CD4-positive, alpha-beta T cell treated with Interleukin-4 for 4 hours (primary cell): ENCODE measurements at regions not wholly inside any gene's neighbourhood (a gene's known extent, or its start where the extent isn't known, plus 50 kb on each side); places are given as distances from the start of the nearest gene placed in this dataset.

ENCODE experiments used
- DNase-seq: peaks from one replicate; pipeline ENCODE4 v3.0.0-alpha.2; 2020

GRCh38 chr14:101363880-101364391, 197.4 kb upstream of the DIO3 start:
- no peak for DNase-seq

GRCh38 chr14:101364503-101365328, 196.6 kb upstream of the DIO3 start:
- DNase-seq = no peak

- DNase-seq = no peak
These were observed 195.8 kb upstream of the DIO3 start for GRCh38 chr14:101365329-101366158.

- no peak for DNase-seq
These were observed 193.7 kb upstream of the DIO3 start for GRCh38 chr14:101367421-101368261.

- DNase-seq = no peak
These were observed 192.7 kb upstream of the DIO3 start for GRCh38 chr14:101368629-101369028.

- DNase-seq = no peak
These were observed 191.9 kb upstream of the DIO3 start for GRCh38 chr14:101369194-101369915.

- DNase-seq = no peak
These were observed 191.2 kb upstream of the DIO3 start for GRCh38 chr14:101369916-101370592.

GRCh38 chr14:101370593-101371569, 190.4 kb upstream of the DIO3 start:
- DNase-seq = no peak

GRCh38 chr14:101371799-101372793, 189.2 kb upstream of the DIO3 start:
- no peak for DNase-seq

- no peak for DNase-seq
These were observed 188.2 kb upstream of the DIO3 start for GRCh38 chr14:101372894-101373620.

GRCh38 chr14:101373690-101374295, 187.5 kb upstream of the DIO3 start:
- DNase-seq = no peak

GRCh38 chr14:101374373-101375338, 186.6 kb upstream of the DIO3 start:
- no peak for DNase-seq

- DNase-seq = no peak
These were observed 184.2 kb upstream of the DIO3 start for GRCh38 chr14:101377069-101377468.

GRCh38 chr14:101379842-101380241, 181.5 kb upstream of the DIO3 start:
- DNase-seq = no peak

- no peak for DNase-seq
These were observed 180.8 kb upstream of the DIO3 start for GRCh38 chr14:101380512-101380911.

GRCh38 chr14:101380940-101381339, 180.4 kb upstream of the DIO3 start:
- DNase-seq = no peak
